ENCODE measurements at regions not wholly inside any gene's neighbourhood (a gene's known extent, or its start where the extent isn't known, plus 50 kb on each side); places are given as distances from the start of the nearest gene placed in this dataset.
"Not testable (repeated sequence)": the region's sequence is repeated elsewhere in the genome, so short reads cannot be mapped to it uniquely, and the experiment has no call there.

DNA sequence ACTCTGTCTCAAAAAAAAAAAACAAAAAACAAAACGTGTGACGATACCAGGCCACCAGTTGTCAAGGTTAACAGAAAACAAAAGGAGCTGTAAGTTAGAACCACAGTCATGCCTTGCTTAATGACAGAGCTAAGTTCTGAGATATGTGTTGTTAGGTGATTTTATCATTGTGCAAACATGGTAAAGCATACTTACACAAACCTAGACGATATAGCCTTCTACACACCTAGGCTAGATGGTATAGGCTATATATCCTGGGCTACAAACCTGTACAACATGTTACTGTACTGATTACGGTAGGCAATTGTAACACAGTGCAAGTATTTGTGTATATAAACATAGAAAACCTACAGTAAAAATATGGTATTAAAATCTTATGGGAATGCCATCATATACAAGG, 564.2 kb downstream of the HTR7 start:
- intact Hi-C loops (cut with DNase I) = no loop called here
- Histone ChIP-seq H3K4me1 (no peaks in the 10 kb centered on the region), H3K27ac (no peak overlapping the region), H3K9me3 (no peaks in the 10 kb centered on the region), H3K27me3 (ENCODE audit: insufficient read depth in 3 of 3, low read length in 2 of 3) (no peaks in the 10 kb centered on the region), H3K4me3 (no peak overlapping the region), H3K36me3 (ENCODE audit: insufficient read depth in 1 of 2, low read depth in 1 of 2) (no peaks in the 10 kb centered on the region)
- TF ChIP-seq, protein P1, sequence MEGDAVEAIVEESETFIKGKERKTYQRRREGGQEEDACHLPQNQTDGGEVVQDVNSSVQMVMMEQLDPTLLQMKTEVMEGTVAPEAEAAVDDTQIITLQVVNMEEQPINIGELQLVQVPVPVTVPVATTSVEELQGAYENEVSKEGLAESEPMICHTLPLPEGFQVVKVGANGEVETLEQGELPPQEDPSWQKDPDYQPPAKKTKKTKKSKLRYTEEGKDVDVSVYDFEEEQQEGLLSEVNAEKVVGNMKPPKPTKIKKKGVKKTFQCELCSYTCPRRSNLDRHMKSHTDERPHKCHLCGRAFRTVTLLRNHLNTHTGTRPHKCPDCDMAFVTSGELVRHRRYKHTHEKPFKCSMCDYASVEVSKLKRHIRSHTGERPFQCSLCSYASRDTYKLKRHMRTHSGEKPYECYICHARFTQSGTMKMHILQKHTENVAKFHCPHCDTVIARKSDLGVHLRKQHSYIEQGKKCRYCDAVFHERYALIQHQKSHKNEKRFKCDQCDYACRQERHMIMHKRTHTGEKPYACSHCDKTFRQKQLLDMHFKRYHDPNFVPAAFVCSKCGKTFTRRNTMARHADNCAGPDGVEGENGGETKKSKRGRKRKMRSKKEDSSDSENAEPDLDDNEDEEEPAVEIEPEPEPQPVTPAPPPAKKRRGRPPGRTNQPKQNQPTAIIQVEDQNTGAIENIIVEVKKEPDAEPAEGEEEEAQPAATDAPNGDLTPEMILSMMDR (IDR thresholded peaks at IDR 0.05) = no peak
- no peak for DNase-seq
- 71 to 77% (median 76%) methylated on average over 4 of the region's 4 CpGs for WGBS, 3 donors
- no peak for ATAC-seq

DNA sequence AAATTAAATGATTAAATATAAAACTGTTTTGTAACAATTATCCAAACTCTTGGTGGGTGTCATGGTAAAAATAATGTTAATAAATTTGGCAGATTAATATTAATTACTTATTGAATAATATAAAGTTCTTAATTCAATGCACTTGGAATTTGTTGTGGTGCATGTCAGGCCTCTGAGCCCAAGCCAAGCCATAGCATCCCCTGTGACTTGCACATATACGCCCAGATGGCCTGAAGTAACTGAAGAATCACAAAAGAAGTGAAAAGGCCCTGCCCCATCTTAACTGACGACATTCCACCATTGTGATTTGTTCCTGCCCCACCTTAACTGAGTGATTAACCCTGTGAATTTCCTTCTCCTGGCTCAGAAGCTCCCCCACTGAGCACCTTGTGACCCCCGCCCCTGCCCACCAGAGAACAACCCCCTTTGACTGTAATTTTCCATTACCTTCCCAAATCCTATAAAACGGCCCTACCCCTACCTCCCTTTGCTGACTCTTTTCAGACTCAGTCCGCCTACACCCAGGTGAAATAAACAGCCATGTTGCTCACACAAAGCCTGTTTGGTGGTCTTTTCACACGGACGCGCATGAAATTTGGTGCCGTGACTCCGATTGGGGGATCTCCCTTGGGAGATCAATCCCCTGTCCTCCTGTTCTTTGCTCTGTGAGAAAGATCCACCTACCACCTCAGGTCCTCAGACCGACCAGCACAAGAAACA, 562.9 kb downstream of the HTR7 start:
- H3K9me3 ChIP-seq; DNase-seq; intact Hi-C loops (cut with DNase I); H3K36me3 ChIP-seq (ENCODE audit: insufficient read depth in 1 of 2, low read depth in 1 of 2); H3K4me1 ChIP-seq; H3K4me3 ChIP-seq; ATAC-seq; H3K27ac ChIP-seq; H3K27me3 ChIP-seq (ENCODE audit: insufficient read depth in 3 of 3, low read length in 2 of 3): not testable (repeated sequence)
- 76 to 85% (median 83%) methylated on average over 10 of the region's 11 CpGs for WGBS, 3 donors

DNA sequence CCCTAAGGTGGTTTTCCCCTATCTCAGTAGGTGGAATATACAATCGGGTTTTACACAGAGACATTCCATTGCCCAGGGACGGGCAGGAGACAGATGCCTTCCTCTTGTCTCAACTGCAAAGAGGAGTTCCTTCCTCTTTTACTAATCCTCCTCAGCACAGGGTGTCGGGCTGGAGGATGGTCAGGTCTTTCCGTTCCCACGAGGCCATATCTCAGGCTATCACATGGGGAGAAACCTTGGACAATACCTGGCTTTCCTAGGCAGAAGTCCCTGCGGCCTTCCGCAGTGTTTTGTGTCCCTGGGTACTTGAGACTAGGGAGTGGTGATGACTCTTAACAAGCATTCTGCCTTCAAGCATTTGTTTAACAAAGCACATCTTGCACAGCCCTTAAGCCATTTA, 555.8 kb downstream of the HTR7 start:
- DNase-seq; H3K27ac ChIP-seq; H3K36me3 ChIP-seq (ENCODE audit: insufficient read depth in 1 of 2, low read depth in 1 of 2); H3K27me3 ChIP-seq (ENCODE audit: insufficient read depth in 3 of 3, low read length in 2 of 3); H3K4me1 ChIP-seq; H3K9me3 ChIP-seq; intact Hi-C loops (cut with DNase I); ATAC-seq; H3K4me3 ChIP-seq: not testable (repeated sequence)
- WGBS, 3 donors = 37 to 47% (median 42%) methylated on average over 7 of the region's 7 CpGs

DNA sequence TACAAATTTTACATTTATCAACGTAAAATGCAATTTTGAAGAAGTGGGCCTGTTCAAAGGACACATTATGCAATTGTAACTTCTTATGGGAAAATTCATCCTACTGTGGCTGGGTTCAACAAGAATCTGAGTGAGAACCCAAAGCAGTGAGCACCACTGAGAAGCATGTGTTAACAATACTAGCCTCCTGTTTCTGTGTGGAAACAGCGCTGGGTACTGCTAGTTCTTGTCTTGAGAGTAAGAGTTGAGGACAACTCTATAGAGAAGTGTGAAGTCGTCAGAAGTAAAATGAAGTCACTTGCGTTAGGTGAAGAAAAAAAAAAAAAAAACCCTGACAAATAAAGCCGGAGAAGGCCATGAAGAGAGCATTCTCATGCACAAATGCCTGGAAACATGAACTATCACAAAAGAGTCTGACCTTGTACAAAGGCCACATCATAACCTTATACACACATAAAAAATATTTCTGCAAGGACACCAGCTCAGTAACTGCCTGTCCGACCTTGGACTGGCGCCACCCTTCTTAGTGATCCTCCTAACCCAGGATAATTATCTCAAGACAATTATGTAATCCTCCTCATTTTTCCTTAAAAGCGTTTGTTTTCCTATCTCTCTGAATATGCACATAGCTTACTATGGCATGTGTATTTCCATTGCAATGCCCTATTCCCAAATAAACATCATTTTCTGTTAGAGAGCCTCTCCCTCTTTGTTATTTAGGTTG, 554.9 kb downstream of the HTR7 start:
- no peak overlapping the region for H3K27ac ChIP-seq
- H3K27me3 ChIP-seq (ENCODE audit: insufficient read depth in 3 of 3, low read length in 2 of 3) = no peaks in the 10 kb centered on the region
- H3K9me3 ChIP-seq = no peaks in the 10 kb centered on the region
- H3K36me3 ChIP-seq (ENCODE audit: insufficient read depth in 1 of 2, low read depth in 1 of 2) = no peaks in the 10 kb centered on the region
- TF ChIP-seq, protein P1 (IDR thresholded peaks at IDR 0.05) = no peak
- H3K4me1 ChIP-seq = no peaks in the 10 kb centered on the region
- intact Hi-C loops (cut with DNase I) = no loop called here
- ATAC-seq (no peak), DNase-seq (no peak)
- 75 to 77% (median 77%) methylated on average over 8 of the region's 8 CpGs for WGBS, 3 donors
- H3K4me3 ChIP-seq = no peak overlapping the region

DNA sequence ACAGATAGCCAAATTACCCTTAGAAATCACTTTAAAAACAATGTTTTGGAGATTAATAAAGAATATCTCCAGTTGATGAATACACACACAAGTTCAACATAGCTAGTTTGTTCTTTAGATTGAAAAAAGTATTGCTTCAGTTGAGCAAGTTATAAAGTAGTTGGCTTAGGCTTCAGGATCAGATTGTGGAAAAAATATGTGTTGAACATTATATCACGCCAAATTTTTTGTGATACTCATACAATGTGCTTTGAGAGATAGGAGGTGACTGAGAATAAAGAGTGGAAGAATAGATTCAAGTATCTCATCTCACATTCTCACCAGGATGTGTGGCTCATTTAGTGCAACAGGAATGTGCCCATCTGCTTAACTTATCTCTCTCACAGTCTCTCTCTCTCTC, 553.3 kb downstream of the HTR7 start:
- 0% methylated on average over 1 of the region's 1 CpG for WGBS, 3 donors
- no peaks in the 10 kb centered on the region for H3K27me3 ChIP-seq (ENCODE audit: insufficient read depth in 3 of 3, low read length in 2 of 3)
- H3K4me1 ChIP-seq = no peaks in the 10 kb centered on the region
- TF ChIP-seq, protein P1 (IDR thresholded peaks at IDR 0.05) = no peak
- no peak overlapping the region for H3K27ac ChIP-seq
- DNase-seq (no peak), ATAC-seq (no peak)
- H3K9me3 ChIP-seq = no peaks in the 10 kb centered on the region
- intact Hi-C loops (cut with DNase I) = no loop called here
- H3K4me3 ChIP-seq = no peak overlapping the region
- H3K36me3 ChIP-seq (ENCODE audit: insufficient read depth in 1 of 2, low read depth in 1 of 2) = no peaks in the 10 kb centered on the region
